KBM-7 (cell line): ENCODE measurements at regions not wholly inside any gene's neighbourhood (a gene's known extent, or its start where the extent isn't known, plus 50 kb on each side); places are given as distances from the start of the nearest gene placed in this dataset.
A peak's percentile ranks its signal among the peaks of the same experiment; 100 is the strongest.
"Not testable (repeated sequence)": the region's sequence is repeated elsewhere in the genome, so short reads cannot be mapped to it uniquely, and the experiment has no call there.

Experiments used
- DNase-seq: peaks from one replicate; pipeline ENCODE4 v3.0.0-alpha.2; 2015
- in situ Hi-C: fragments of 300-500 bp; cut with MboI; formaldehyde crosslinking; loops from 2 replicates; pipeline ENCODE4 v1.14.3; 2020; ENCODE audit warnings: low sequenced_read_pairs, low pct_unique_long_range_greater_than_20kb, mixed read lengths

DNA sequence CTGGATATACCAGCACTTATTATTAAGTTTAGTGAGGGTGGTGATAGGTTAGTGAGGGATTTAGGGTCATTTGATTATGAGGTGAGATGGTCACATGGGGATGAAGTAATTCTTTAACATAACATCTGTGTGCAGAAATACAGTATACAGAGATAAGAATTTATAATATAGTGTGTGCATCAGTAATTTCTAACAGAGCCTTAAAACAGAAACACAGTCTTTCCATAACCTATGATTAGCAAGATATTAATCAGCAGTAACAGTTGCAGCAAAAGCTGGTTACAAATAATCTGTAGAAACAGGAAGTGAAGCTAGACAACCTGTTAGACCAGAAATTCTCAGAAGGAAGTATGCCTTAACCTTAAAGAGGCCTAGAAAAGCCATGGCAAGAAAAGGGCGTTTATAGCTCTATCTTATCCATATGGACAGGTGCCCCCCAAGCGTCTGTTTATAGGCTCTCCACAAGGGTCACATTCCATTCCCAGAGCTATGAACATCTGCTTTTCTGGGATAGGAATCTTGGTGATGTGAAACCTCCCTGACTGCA, 112.5 kb upstream of the WSB1 start:
- in situ Hi-C loops, DNase-seq: not testable (repeated sequence)

DNA sequence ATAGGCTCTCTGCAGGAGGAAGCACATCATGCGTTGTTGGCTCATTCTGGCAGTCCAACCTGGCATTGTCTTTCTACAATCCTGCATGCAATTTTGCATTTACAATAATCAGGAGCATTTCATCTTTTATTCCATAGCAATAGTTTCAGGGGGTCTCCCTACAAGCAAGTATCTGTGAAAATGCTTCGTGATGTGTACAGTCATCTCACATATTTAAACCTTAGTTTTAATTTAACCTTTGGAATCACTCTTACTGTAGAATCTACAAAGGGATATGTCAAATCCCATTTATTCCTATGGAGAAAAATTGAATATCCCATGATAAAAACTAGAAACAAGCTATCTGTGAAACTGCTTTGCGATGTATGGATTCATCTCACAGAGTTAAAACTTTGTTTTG, 112.0 kb upstream of the WSB1 start:
- DNase-seq, result no peak
- in situ Hi-C loops, result no loop called here

DNA sequence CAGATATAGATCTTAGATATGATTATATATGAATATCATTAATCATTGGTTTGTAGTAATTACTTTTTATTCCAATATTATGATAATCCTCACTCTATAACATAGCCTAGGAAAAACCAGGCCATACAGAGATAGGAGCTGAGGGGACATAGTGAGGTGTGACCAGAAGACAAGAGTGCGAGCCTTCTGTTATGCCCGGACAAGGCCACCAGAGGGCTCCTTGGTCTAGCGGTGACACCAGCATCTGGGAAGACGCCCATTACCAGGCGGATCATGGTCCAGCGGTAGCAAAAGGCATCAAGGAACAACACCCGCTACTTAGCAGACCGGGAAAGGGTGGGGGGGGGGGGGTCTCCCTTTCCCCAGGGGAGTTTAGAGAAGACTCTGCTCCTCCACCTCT, 96.4 kb upstream of the WSB1 start:
- in situ Hi-C loops, DNase-seq: not testable (repeated sequence)

DNA sequence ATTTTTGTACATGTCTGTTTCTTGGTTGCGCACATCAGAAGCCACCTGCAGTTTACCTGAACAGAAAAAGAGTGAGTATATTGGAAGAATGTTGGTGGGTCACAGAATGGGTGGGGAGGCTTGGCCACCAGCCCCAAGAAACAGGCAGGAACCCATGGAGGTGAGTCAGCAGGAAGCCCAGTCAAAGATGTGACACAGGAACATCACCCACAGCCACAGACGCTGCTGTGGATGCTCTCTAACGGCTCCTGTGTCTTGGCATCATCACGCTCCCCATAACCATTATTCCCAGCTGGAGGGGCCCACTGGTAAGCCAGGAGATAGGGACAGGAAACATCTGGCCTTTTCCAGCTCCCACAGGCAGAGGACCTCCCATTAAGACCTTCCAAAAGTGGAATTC, 94.0 kb upstream of the WSB1 start:
- in situ Hi-C loops, result no loop called here
- DNase-seq, result no peak

DNA sequence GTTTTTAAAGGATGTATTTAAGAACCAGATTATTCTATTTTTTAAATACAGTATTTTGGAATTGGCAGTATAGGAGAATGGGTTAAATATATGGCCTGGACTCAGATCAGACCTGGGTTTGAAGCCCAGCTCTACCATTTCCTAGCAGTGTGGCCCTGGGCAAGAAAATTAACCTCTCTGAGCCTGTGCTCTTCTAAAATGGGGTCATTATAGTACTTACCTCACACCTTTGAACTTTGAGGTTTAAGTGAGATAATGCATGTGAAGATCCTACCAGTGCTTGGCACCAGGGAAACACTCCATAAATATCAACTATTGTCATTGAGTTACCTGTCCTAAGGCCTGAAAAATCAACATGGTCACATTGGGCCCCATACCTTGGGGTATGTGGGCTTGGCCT, 93.4 kb upstream of the WSB1 start:
- in situ Hi-C loops, result no loop called here
- DNase-seq, result no peak

DNA sequence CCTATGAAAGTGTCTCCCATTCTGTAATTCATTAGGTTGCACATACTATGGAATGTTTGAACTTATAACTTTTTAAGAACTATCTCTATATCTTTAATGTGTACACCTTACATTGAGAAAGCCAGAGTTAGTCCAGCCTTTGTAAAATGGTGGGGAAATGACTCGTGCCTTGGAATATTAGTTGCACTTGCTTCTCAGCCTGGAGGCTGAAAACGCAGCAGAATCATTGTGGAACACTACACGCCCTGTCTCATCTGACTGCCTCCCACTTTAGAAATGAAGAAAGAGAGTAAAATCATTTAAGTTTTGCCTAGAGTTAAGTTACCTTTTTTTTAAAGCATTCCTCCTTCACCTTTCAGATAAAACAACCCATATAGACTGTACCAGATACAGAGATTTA, 90.7 kb upstream of the WSB1 start:
- no peak for DNase-seq
- in situ Hi-C loops, result no loop called here

DNA sequence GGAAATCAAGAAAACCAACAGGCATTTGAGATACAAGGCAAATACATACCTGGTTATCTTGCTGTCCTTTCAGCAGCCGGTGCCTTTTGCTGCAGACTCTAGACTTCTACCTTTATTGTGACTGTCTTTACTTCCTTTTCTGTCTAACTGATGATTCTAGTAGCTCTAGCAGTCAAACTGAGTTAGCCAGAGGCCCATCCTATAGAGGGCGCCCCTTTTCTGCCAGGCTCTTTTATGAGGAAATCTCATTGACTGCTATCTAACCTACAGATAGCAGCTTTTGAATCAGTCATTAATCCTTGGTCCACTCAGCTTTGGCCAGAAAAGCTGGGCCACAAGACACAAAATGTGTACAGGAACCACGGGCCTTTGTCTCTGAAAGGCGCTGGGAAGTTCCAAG, 87.5 kb upstream of the WSB1 start:
- in situ Hi-C loops, result no loop called here
- peak; percentile 61 for DNase-seq

DNA sequence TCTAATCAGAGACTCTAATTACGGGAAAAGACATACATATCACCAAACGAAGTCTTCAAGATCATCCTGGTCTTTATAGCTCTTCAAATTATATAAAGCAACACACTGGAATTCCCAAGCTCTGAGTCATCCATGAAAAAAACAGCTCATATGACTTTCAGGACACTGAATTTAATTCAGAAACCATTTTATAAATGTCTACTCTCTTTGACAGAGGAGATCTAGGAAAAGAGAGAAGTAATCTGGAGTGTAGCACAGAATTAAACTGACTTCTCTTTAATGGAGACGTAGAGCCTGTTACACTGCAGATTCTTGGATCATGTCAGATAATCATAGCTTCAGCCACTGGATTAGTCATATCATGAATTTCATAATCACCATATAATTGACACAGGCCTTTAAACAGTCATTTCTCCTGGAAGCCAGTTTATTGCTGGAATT, 86.8 kb upstream of the WSB1 start:
- in situ Hi-C loops, result no loop called here
- no peak for DNase-seq

DNA sequence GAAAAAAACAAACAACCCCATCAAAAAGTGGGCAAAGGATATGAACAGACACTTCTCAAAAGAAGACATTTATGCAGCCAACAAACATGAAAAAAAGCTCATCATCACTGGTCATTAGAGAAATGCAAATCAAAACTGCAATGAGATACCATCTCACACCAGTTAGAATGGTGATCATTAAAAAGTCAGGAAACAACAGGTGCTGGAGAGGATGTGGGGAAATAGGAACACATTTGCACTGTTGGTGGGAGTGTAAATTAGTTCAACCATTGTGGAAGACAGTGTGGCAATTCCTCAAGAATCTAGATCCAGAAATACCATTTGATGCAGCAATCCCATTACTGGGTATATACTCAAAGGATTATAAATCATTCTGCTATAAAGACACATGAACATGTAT, 85.5 kb upstream of the WSB1 start:
- DNase-seq, result not testable (repeated sequence)

DNA sequence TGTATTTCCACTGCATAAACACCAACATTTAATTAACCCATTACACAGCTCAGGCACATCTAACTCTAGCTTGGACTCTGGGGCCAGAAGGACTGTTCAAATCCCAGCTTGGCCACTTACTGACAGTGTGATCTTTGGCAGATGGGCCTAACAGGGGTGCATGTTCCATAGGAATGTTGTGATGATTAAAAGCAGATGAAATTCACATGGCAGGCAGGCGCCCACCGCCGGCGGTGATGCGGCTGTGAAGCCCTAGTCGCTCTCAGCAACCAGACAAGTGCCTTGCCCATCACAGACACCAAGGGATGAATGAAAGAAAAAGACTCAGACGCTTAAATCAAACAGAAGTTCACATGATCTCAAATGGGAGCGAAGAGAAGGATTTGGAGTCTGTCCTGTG, 84.6 kb upstream of the WSB1 start:
- no peak for DNase-seq
- in situ Hi-C loops, result no loop called here

More for the DNA sequence above, 85.5 kb upstream of the WSB1 start:
- in situ Hi-C loops, result not testable (repeated sequence)

DNA sequence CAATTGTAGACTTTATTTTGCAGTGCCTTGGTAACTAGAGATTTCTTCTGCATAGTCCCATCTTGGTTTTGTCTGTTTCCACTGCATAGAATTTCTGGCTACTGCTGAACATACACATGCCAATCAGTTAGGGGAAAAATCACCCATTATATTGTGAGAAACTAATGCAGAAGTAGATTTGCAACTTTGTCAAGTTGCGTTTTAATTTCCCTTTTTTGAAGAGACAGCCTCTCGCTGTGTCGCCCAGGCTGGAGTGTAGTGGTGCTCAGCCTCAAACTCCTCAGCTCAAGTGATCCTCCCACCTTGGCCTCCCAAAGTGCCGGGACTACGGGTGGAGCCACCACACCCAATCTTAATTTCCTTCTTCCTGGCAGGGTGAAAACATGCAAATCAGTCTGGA, 83.1 kb upstream of the WSB1 start:
- DNase-seq, in situ Hi-C loops: not testable (repeated sequence)

DNA sequence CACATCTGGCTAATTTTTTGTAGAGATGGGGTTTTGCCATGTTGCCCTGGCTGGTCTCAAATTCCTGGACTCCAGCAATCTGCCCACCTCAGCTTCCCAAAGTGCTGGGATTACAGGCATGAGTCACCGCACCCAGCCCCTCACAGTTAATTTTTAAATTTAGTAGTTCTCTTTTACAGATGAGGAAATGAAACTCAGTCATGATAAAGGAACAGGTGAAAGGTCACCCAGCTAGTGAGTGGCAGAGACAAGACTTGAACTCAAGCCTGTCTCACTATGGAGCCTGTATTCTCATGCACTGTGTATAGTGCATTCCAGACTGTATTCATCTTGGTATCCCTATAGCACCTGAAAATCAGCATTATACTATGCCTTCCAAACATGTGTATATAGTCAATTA, 77.1 kb upstream of the WSB1 start:
- in situ Hi-C loops, result no loop called here
- no peak for DNase-seq

DNA sequence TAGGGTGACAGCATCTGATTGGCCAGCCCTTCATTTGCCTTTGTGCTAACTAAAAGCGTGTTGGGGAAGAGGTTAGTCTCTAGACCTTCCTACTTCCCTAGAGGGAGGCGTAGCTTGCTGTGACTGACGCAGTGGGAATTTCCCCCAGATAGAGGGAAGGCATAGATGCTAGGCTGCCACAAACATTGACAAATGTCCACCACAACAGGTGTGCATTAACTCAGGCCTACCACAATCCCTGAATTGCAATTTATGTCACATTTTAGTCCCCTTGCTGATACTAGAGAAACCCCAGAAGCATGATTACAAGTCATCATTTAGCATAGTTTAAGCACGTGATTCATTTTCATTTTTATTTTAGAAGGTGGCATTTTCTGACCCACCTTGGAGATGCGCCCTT, 76.3 kb upstream of the WSB1 start:
- in situ Hi-C loops, result no loop called here
- DNase-seq, result no peak

DNA sequence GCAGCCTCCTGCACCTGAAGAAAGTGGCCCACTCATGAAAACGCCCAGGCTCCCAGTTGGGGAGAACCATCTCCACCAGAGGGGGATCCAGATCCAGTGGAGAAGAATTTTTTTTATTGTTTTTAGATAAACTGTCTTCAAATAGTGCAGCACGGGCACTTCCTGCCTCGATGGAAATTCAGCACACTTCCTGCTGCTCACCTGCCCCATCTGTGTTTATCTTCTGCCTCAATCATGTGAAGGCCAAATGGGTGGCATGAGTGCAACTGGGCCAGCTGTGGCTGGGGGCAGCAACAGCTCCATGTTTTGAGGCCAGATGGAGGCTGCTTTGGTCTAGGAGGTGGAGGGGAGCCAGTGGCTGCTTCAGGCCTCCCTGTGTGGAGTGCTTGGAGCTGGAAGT, 75.9 kb upstream of the WSB1 start:
- DNase-seq, result no peak
- in situ Hi-C loops, result no loop called here

DNA sequence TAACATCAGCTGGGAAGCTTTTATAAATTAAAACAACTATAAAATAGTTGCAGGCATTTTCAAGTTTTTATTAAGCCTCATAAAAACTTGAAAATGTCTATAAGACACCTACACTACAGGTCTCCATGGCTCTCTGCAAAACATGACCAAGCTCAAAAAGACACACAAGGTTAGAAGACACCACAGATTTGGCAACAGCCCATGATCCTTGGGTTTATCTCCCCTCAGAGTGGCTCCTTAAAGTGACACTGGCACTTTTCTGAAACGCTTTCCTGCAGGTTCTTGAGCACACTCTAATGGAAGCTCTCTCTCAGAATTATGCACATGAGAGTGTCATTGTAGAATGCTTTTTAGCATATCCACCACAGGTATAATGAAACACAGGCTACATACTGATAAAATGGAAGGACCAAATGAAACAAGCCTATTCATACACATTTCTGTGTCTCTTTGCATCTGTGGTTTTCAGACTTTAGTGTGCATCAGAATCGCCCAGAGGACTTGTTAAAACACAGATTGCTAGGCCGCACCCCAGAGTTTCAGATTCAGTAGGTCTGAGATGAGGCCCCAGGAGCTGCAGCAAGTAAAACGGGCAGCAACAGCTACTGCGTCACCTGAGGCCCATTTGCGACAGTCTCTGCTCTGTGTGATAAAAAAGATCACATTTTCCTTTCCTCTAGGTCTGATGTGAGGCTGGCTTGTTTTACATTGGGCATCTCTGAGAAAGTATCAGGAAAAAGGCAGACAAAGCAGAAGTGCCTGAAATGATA, 75.0 kb upstream of the WSB1 start:
- DNase-seq, result no peak
- in situ Hi-C loops, result no loop called here

DNA sequence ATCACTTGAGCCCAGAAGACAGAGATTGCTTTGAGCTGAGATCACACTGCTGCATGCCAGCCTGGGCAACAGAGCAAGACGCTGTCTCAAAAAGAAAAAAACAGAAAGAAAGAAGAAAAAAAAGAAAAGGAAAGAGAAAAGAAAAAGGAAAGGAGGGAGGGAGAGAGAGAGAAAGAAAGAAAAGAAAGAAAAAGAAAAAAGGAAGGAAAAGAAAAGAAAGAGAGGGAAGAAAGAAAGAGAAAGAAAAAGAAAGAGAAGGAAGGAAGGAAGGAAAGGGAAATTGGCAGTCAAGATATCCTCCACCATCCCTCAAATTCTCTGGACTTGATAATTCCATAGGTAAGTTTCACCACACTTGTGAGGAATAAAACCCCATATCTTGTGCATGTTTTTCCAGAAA, 71.4 kb upstream of the WSB1 start:
- no peak for DNase-seq
- in situ Hi-C loops, result no loop called here

DNA sequence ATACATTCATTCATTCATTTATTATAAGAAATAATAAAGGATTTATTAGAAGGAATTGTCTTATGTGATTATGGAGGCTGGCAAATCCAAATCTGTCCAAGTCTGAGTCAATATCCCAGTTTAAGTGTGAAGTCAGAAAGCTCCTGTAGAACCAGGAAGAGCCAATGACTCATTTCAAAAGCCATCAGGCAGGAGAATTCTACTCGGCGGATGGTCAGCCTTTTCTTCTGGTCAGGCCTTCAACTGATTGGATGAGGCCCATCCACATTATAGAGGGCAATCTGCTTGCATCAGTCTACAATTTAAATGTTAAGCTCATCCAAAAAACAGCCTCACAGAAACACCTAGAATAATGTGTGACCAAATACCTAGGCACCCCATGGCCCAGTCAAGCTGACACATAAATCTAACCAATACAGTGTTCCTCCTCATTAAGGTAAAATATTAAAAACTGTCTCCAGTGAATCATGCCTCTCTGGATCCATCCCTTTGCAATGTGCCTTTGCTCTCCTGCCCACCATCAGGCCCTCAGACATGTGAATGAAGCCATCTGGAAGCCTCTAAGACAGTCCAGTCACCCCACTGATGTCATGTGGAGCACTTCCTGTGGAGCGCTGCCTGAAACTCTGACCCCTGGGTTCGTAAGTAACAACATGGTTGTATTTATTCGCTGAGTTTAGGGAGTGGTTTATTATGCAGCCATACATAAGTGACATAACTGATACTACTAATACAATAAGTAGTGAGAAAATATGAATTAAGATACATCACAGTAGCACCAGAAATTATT, 69.2 kb upstream of the WSB1 start:
- in situ Hi-C loops, result no loop called here
- no peak for DNase-seq

DNA sequence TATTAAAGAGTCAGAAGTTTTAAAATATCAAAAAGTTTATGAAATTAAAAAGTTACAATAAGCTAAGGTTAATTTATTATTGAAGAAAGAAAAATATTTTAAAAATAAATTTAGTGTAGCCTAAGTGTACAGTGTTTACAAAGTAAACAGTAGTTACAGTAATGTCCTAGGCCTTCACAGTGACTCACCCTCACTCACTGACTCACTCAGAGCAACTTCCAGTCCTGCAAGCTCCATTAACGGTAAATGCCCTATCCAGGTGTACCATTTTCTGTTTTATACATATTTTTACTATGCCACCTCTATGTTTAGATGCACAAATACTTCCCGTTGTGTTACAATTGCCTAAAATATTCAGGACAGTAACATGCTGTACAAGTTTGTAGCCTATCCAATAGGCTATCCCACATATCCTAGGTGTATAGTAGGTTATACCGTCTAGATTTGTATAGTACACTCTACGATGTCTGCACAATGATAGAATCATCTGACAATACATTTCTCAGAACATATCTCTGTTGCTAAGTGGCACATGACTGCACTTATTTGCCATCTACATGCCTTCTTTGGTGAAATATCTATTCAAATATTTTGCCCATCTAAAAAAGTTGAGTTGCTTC, 67.2 kb upstream of the WSB1 start:
- no peak for DNase-seq
- in situ Hi-C loops, result no loop called here

DNA sequence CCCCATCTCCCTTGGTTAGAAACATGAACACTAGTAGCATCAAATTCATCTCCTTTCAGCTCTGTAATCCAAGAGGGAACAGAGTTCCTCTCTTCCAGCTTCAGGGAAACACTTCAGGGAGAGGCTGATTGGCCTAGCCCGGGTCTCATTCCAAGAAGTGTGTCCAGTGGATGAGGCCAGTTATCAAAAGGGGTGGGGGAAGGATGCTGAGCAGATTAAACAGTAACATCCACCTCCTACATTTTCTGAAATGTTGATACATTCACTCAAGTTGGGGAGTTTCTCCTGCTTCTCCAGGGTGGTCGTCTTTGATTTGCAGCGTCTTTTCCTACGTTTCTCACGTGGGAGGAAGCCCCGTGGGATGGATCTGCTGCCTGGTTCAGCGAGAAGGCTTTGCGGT, 62.9 kb upstream of the WSB1 start:
- in situ Hi-C loops, result no loop called here
- no peak for DNase-seq

DNA sequence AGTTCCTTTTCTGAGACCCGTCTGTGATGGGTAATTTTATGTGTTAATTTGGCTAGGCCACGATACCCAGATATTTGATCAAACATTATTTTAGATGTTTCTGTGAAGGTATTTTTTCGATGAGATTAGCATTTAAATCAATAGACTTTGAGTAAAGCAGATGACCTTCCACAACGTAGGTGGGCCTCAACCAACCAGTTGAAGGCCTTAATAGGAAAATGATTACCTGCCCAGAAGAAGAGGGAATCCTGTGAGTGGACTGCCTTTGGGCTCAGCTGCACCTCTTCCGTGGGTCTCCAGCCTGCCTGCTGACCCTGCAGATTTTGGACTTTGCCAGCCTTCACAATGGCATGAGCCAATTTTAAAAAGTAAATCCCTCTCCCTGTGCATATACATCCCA, 61.6 kb upstream of the WSB1 start:
- in situ Hi-C loops, result no loop called here

More for the DNA sequence above, 61.6 kb upstream of the WSB1 start:
- DNase-seq, result no peak
